Neural cell (in vitro differentiated cells): ENCODE measurements at regions not wholly inside any gene's neighbourhood (a gene's known extent, or its start where the extent isn't known, plus 50 kb on each side); places are given as distances from the start of the nearest gene placed in this dataset.

ENCODE experiments used
- CTCF ChIP-seq: fragments of 450-650 bp; IDR thresholded peaks from 2 replicates; pipeline ENCODE4 v1.5.1; 2014; ENCODE audit warnings: antibody characterized with exemption, mild to moderate bottlenecking, moderate library complexity; ENCODE audit not compliant: poor library complexity, severe bottlenecking
- EZH2 ChIP-seq: fragments of 200-600, 300-800 bp; shearing (Covaris generic), sonication (generic); IDR thresholded peaks from 2 replicates; pipeline ENCODE4 v1.6.1; 2014; ENCODE audit warnings: antibody characterized with exemption, low read length, borderline replicate concordance, mild to moderate bottlenecking; ENCODE audit not compliant: insufficient read depth, poor library complexity, severe bottlenecking
- MXI1 ChIP-seq: fragments of 450-650 bp; conservative IDR thresholded peaks from 2 replicates; pipeline ENCODE4 v1.6.1; 2014; ENCODE audit warnings: antibody characterized with exemption, mild to moderate bottlenecking; ENCODE audit not compliant: poor library complexity, severe bottlenecking
- POLR2AphosphoS5 ChIP-seq: IDR thresholded peaks from 2 replicates; pipeline ENCODE4 v1.6.1; 2012
- RAD21 ChIP-seq: fragments of 450-650 bp; conservative IDR thresholded peaks from 2 replicates; pipeline ENCODE4 v1.6.1; 2014; ENCODE audit warnings: antibody characterized with exemption, mild to moderate bottlenecking, moderate library complexity
- REST ChIP-seq: IDR thresholded peaks from 2 replicates; pipeline ENCODE4 v1.6.1; 2012; ENCODE audit warnings: borderline replicate concordance
- TAF1 ChIP-seq: IDR thresholded peaks from 2 replicates; pipeline ENCODE4 v1.6.1; 2012; ENCODE audit warnings: low read depth

GRCh38 chr2:76210551-76210950 lies 499.8 kb upstream of the GCFC2 start:
- no peak for TF ChIP-seq CTCF
- TF ChIP-seq EZH2: no peak
- no peak for TF ChIP-seq TAF1
- no peak for TF ChIP-seq MXI1
- TF ChIP-seq POLR2AphosphoS5: no peak
- TF ChIP-seq RAD21: no peak
- no peak for TF ChIP-seq REST
